DND-41 (cell line): ENCODE measurements at regions not wholly inside any gene's neighbourhood (a gene's known extent, or its start where the extent isn't known, plus 50 kb on each side); places are given as distances from the start of the nearest gene placed in this dataset.

Experiments
- CTCF ChIP-seq: IDR thresholded peaks from 2 replicates; pipeline ENCODE4 v1.5.1; 2012; ENCODE audit warnings: borderline replicate concordance, low read length, moderate library complexity, mild to moderate bottlenecking; ENCODE audit not compliant: poor library complexity, severe bottlenecking; ENCODE audit errors: extremely low read depth
- EZH2 ChIP-seq: IDR thresholded peaks from 3 replicates; pipeline ENCODE4 v1.6.1; 2012; ENCODE audit warnings: borderline replicate concordance, low read depth, mild to moderate bottlenecking, moderate library complexity, low read length, inconsistent platforms; ENCODE audit not compliant: severe bottlenecking

DNA sequence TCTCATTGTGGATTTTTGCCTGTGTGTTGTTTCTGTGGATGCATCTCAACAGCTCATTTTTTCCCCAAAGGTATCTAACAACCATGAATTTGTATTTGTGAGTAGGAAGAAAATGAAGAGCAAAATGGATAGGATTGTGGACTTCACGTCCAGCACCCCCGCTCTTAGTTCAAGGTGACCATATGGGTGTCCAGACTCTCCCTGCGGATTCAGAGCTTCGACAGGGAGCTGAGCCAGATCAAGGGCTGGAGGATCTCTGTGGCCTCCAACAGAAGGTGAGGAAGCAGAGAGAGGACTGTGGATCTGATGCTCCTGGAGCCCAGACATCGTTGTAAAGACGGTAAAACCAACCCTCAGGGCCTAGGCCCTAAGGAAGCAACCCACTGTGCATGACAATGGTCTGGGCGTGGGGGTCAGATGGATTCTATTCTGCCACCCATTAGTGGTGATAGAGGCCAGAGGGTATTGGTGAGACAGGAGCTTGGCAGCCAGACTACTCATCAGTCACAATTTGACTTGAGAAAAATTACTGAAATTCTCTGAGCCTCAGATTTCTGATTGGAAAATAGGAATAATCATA, 659.7 kb upstream of the TMEM132C start:
- TF ChIP-seq CTCF (no peak), EZH2 (no peak)
